ENCODE measurements at regions not wholly inside any gene's neighbourhood (a gene's known extent, or its start where the extent isn't known, plus 50 kb on each side); places are given as distances from the start of the nearest gene placed in this dataset.

- DNase-seq, result no peak
Measured at GRCh38 chr5:33212900-33213299, 227.9 kb upstream of the TARS1 start.

- no peak for DNase-seq
Measured at GRCh38 chr5:33223563-33224284, 217.0 kb upstream of the TARS1 start.

GRCh38 chr5:33224285-33224961 lies 216.3 kb upstream of the TARS1 start:
- DNase-seq, result no peak

- DNase-seq, result no peak
Measured at GRCh38 chr5:33227247-33227646, 213.5 kb upstream of the TARS1 start.

GRCh38 chr5:33227746-33228145 lies 213.0 kb upstream of the TARS1 start:
- DNase-seq, result no peak

- DNase-seq, result no peak
Measured at GRCh38 chr5:33228149-33228548, 212.6 kb upstream of the TARS1 start.

- DNase-seq, result no peak
Measured at GRCh38 chr5:33229216-33229615, 211.5 kb upstream of the TARS1 start.

GRCh38 chr5:33230467-33231078 lies 210.2 kb upstream of the TARS1 start:
- DNase-seq, result no peak

- DNase-seq, result no peak
Measured at GRCh38 chr5:33231214-33231710, 209.5 kb upstream of the TARS1 start.

- DNase-seq, result no peak
Measured at GRCh38 chr5:33231935-33232334, 208.8 kb upstream of the TARS1 start.

- DNase-seq, result no peak
Measured at GRCh38 chr5:33232731-33233505, 207.8 kb upstream of the TARS1 start.

- DNase-seq, result no peak
Measured at GRCh38 chr5:33235304-33235703, 205.5 kb upstream of the TARS1 start.

- no peak for DNase-seq
Measured at GRCh38 chr5:33235824-33236223, 204.9 kb upstream of the TARS1 start.

- no peak for DNase-seq
Measured at GRCh38 chr5:33237471-33237870, 203.3 kb upstream of the TARS1 start.

GRCh38 chr5:33238826-33239695 lies 201.7 kb upstream of the TARS1 start:
- no peak for DNase-seq

GRCh38 chr5:33240558-33240957 lies 200.2 kb upstream of the TARS1 start:
- no peak for DNase-seq

GRCh38 chr5:33241802-33242201 lies 199.0 kb upstream of the TARS1 start:
- DNase-seq, result no peak

- no peak for DNase-seq
Measured at GRCh38 chr5:33242277-33242676, 198.5 kb upstream of the TARS1 start.

GRCh38 chr5:33244441-33245150 lies 196.2 kb upstream of the TARS1 start:
- DNase-seq, result no peak

- DNase-seq, result no peak
Measured at GRCh38 chr5:33254579-33254978, 186.2 kb upstream of the TARS1 start.

- no peak for DNase-seq
Measured at GRCh38 chr5:33257807-33258429, 182.8 kb upstream of the TARS1 start.
